ENCODE measurements at regions not wholly inside any gene's neighbourhood (a gene's known extent, or its start where the extent isn't known, plus 50 kb on each side); places are given as distances from the start of the nearest gene placed in this dataset.

DNA sequence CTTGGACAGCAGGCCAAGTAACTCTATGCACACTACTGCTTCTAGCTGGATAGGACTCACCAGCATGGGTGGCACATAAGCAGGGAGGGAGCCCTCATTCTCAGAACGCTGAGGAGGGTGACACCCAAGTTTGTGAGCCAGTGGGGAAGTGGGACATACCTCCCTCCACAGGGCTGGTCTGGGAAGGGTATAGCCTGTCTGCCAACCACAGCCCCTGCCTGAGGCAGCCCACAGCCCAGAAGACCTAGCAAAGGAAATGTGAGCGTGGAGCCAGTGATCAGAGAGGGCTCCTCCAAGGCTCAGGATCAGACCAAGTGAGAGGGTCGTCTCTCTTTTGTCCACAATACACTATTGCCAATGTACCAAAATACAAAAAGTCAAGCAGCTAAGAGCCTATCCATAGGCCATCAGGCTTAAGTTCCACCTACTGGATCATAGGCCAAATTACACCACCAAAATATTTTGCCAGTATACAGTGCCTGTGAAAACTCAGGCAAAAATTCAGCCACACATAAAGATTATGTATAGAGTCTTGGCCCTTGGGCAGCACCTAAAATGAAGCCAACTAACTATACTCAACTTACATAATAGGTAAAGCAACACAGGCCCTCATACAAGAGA is 1203.1 kb downstream of the PCDH18 start:
- DNase-seq (ENCODE audit: low read depth, low spot score), result peak; percentile 19
- in situ Hi-C loops (cut with HindIII; ENCODE audit: low pct_unique_long_range_greater_than_20kb, low sequenced_read_pairs), result no loop called here

DNA sequence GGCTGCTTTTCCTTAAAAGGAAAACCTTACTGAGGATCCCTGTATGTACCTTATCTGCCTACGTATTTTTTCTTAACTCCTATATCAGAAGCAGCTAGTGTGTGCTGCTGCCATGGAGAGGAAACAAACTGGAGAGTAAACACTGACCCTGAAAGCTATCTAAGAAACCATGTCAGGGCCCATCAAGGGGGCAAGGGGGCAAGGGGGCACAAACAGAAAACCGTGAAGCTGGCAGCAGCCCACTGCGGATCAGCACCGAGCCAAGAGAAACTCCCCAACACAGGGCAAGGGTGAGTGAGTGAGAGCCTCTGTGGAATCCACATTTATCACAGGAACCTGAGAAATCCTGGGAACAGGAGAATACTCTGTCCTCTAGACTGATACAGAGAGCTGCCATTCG is 1204.2 kb downstream of the PCDH18 start:
- in situ Hi-C loops (cut with HindIII; ENCODE audit: low pct_unique_long_range_greater_than_20kb, low sequenced_read_pairs), result no loop called here
- no peak for DNase-seq (ENCODE audit: low read depth, low spot score)

DNA sequence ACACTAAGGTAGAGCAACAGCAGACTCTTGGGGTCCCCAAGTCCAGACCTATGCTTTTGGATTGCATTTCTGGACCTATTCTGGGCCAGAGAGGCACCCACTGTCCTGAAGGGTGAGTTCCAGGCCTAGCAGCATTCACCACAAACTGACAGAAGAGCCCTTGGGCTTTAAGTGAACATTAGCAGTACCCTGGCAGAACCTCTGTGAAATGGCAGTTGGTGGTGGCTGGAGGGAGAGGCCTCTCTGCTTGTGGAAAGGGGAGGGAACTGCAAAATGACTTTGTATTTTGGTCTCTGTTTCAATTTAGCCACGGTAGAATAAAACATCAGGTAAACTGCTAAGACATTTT is 1211.9 kb downstream of the PCDH18 start:
- no peak for DNase-seq (ENCODE audit: low read depth, low spot score)
- in situ Hi-C loops (cut with HindIII; ENCODE audit: low pct_unique_long_range_greater_than_20kb, low sequenced_read_pairs), result no loop called here

DNA sequence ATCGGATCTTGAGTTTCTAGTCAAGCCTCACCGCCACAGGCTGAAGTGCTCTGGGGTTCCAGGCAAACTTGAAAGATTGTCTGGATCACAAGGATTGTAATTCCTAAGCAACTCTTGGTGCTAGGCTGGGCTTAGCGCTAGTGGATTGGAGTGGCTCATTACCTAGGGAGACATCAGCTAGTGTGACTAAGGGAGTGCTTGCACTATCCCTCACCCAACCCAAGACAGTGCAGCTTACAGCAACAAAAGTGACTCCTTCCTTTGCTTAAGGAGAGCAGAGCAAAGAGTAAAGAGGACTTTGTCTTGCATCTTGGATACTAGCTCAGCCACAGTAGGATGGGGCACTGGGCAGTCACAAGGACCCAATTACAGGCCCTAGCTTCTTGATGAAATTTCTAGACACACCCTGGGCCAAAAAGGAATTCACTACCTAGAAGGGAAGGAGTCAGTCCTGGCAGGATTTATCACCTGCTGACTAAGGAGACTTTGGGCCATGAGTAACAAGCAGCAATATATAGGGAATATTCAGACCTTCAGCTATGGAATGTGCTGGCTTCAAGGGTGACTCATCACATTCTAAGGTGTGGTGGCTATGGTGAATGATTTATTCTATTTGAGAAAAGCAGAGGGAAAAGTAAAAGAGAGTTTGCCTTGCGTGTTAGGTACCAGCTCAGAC is 1212.4 kb downstream of the PCDH18 start:
- in situ Hi-C loops (cut with HindIII; ENCODE audit: low pct_unique_long_range_greater_than_20kb, low sequenced_read_pairs), result no loop called here
- no peak for DNase-seq (ENCODE audit: low read depth, low spot score)

DNA sequence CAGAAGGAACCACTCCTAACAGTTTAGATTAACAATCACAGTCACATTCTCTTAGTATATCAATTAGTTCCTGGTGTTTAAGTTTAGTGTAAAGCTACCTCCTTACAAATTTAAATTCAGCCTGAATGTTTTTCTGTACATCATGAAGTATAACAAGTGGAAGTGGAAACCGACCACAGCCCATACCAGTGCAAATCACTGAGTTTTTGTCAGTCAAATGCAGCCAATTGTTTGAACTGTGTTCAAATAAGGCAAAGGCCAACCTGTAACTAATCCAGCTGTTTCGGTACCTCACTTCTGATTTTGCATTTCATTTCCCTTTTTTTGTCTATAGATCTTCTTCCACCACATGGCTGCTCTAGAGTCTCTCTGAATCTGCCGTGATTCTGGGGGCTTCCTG is 1215.3 kb downstream of the PCDH18 start:
- no peak for DNase-seq (ENCODE audit: low read depth, low spot score)
- in situ Hi-C loops (cut with HindIII; ENCODE audit: low pct_unique_long_range_greater_than_20kb, low sequenced_read_pairs), result no loop called here

DNA sequence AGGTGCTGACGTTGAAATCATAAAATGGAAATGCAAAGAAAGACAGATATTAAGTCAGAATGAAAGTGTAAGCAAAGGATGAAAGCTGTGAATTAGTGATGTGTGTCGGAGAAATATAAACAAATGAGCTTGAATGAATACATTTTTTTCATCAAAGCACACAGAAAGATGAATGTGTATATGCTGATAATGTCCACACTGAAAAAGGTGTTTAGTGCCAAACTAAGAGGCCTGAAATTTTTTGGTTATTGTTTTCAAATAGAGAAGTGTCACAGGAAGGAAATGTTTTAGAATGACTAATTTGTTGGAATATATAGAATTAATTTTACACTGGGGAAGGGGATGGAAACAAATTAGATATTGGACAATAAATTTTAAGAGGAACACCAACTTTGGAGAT is 1217.6 kb downstream of the PCDH18 start:
- in situ Hi-C loops (cut with HindIII; ENCODE audit: low pct_unique_long_range_greater_than_20kb, low sequenced_read_pairs), result no loop called here

DNA sequence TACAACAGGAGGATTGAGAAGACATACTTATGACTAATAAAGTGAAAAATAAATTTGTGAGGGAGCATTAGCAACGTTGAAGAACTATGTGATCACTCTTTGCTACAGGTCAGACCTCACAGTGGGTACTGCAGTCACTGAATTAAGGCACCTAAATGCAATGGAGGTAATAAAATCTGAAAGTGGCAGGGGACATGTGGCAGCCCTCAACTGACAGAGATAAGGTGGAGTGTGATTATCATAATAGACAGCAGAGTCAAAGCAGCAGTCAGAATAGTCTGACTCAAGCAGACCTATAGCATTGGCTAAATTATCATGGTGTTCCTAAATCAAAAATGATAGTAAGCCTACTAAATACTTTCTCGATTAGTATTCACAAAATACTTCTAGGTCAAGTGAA is 1220.5 kb downstream of the PCDH18 start:
- in situ Hi-C loops (cut with HindIII; ENCODE audit: low pct_unique_long_range_greater_than_20kb, low sequenced_read_pairs), result no loop called here

More for the DNA sequence above, 1217.6 kb downstream of the PCDH18 start:
- DNase-seq (ENCODE audit: low read depth, low spot score), result no peak

DNA sequence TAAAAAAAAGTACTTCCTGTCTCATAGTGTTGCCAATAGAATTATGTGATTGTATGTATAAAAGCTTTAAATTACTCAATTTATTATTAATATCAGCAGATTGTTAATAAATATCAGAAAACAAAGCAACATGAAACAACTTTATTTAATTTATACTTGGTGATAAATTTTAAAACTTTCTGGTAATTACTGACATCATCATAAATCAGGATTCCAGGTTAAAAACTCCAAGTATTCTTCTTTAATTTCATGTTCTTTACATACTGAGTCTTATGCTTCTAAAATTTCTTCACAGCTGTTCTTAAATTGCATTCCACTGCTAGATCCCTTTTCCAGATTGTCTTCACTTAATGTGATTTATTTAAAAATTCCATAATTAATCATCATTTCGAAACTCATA is 1224.5 kb downstream of the PCDH18 start:
- DNase-seq (ENCODE audit: low read depth, low spot score), result no peak
- in situ Hi-C loops (cut with HindIII; ENCODE audit: low pct_unique_long_range_greater_than_20kb, low sequenced_read_pairs), result no loop called here

More for the DNA sequence above, 1220.5 kb downstream of the PCDH18 start:
- no peak for DNase-seq (ENCODE audit: low read depth, low spot score)

DNA sequence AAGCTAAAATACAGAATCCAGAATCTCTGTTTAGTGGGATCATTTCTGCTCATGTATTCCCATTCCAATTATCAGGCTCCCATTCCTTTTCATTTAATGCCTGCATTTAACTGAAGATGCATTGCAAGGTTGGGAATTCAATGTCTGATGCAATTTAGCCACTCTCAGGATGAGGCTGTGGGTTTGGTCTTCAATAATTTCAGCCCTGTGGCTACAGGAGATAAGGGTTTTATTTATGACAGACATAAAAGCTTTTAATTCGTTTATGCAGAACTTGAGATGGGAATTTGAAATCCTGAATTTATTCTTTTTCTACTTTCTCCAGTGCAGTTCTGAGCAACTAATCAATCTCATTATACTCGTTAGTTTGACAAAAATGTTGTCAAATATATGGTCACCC is 1225.9 kb downstream of the PCDH18 start:
- DNase-seq (ENCODE audit: low read depth, low spot score), result no peak
- in situ Hi-C loops (cut with HindIII; ENCODE audit: low pct_unique_long_range_greater_than_20kb, low sequenced_read_pairs), result no loop called here

DNA sequence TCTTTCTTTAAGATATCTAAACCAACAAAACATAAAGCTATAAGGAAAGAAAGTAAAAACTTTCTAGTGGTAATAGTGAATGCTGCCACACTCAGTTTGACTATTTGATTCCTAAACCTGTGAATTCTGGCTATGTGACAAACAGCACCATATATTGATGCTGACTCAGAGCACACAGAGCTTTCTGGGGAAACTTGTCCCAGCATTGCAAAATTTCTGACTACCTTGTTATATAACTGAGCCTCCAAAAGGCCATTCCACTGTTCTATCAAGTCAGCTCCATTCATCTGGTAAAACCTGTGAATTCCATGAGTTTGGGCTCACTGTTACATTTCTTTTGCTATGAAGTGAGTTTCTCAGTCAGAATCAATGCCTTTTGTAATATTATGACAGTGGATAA is 1229.7 kb downstream of the PCDH18 start:
- DNase-seq (ENCODE audit: low read depth, low spot score), result no peak
- in situ Hi-C loops (cut with HindIII; ENCODE audit: low pct_unique_long_range_greater_than_20kb, low sequenced_read_pairs), result no loop called here

DNA sequence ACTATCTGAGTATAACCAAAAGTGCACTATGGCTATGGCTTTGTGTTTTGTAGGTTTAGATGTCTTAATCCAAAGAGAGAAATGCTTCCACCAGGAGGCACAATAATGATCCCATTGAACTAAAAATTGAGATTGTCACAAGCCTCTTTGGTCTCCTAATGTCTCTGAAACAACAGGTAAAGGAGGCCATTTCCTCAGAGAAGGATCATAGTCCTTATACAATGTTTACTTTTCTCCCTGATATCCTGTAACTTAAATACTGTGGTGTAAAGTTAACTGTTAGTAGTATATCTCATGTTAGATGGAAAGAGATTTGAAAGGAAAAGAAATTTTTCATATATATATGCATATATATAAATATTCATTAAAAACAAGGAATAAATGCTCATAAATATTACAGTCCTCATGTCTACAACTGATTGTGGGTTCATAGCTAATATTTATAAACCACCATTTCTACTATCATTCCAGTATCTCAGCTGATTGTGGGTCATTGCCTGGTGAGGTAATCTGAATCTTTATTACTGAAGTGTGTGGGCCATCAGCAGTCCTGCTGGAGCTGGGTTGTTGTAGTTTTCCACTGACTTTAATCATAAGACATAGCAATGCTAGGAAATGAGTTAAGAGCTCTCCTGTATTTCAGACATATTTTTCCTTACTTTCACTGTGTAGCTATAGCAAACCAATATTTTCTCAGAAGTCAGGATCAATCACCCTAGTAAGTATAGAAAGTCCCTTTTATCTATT is 1230.4 kb downstream of the PCDH18 start:
- no peak for DNase-seq (ENCODE audit: low read depth, low spot score)
- in situ Hi-C loops (cut with HindIII; ENCODE audit: low pct_unique_long_range_greater_than_20kb, low sequenced_read_pairs), result no loop called here

DNA sequence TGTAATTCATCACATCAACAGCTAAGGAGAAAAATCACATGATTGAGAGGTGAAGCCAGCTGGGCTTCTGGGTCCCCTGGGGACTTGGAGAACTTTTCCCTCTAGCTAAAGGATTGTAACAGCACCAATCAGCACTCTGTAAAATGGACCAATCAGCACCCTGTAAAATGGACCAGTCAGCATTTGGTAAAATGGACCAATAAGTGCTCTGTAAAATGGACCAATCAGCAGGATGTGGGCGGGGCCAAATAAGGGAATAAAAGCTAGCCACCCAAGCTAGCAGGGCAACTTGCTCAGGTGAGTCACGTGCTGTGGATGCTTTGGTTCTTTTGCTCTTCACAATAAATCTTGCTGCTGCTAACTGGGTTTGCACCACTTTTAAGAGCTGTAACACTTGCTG is 1248.3 kb downstream of the PCDH18 start:
- DNase-seq (ENCODE audit: low read depth, low spot score), result no peak
- in situ Hi-C loops (cut with HindIII; ENCODE audit: low pct_unique_long_range_greater_than_20kb, low sequenced_read_pairs), result no loop called here

DNA sequence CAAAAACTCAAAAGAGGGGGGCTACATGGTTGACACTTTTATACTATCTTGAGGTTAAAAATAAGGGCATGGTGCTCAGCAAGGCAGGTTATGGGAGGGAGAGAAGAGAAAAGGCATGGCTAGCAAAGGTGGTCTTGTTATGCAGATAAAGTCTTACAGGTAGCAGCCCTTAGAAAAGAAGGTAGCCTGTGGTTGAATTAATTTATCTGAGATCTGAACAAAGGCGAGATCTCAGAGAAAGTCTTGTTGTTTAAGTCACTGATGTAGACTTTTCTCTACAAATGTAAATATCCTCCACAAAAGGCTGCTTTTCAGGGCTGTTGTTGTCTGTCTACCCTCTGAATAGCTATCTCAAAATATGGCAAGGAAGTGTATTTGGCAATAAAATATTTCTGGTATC is 1250.4 kb downstream of the PCDH18 start:
- in situ Hi-C loops (cut with HindIII; ENCODE audit: low pct_unique_long_range_greater_than_20kb, low sequenced_read_pairs), result no loop called here
- DNase-seq (ENCODE audit: low read depth, low spot score), result no peak

DNA sequence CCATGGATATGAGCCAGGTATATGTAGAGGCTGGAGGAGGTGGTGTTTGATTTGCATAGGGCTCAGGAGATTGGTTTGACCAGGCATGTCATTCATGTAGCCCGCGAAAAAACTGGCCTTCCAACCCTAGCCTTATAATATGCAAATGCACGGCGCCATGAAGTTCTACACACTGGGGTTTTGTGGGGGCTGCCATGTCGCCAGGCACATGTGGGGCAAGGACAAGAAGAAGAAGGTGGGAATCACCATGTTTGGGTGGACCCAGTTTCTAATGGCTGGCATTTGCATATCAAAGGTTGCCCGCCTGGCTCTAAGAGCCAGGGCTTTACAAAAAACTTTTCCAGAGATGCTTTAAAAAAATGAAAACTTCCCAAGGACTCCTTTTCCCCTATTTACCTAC is 1251.0 kb downstream of the PCDH18 start:
- in situ Hi-C loops (cut with HindIII; ENCODE audit: low pct_unique_long_range_greater_than_20kb, low sequenced_read_pairs), result no loop called here
- DNase-seq (ENCODE audit: low read depth, low spot score), result no peak

DNA sequence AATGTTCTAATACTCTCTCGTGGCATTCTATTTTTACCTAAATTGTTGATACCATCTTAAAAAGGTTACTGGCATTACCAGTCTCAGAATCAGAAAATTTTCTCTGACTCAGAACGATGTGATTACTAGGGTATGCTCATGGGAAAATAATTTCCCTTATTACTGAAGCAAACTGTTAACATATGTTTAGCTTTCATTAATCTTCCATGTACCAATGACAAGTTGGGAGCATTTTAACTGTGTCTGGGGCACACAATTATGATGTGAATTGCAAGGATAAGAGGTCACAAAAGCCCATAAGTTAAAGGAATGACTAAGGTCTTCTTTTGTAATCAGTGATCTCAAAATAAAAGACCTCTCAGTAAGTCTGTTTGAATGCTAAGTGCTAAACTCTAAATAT is 1254.6 kb downstream of the PCDH18 start:
- in situ Hi-C loops (cut with HindIII; ENCODE audit: low pct_unique_long_range_greater_than_20kb, low sequenced_read_pairs), result no loop called here
- no peak for DNase-seq (ENCODE audit: low read depth, low spot score)

DNA sequence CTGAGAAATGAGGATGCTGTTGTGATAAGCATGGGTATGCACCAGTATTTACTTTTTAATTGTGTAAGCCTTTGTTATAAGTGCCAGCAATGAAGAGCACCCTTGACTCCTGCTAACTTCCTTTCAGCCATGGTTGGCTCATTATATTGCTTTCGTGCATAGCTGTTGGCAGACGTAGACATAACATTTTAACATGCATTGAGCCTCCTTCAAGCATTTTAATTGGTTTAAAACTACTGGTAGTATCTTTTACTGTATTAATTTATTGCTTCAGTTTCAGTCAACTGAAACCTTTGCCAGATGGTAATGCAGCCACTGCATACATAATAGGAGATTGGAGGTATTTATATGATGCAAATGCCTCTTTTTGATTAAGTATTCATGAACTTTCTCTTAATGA is 1285.4 kb downstream of the PCDH18 start:
- no peak for DNase-seq (ENCODE audit: low read depth, low spot score)
- in situ Hi-C loops (cut with HindIII; ENCODE audit: low pct_unique_long_range_greater_than_20kb, low sequenced_read_pairs), result no loop called here

DNA sequence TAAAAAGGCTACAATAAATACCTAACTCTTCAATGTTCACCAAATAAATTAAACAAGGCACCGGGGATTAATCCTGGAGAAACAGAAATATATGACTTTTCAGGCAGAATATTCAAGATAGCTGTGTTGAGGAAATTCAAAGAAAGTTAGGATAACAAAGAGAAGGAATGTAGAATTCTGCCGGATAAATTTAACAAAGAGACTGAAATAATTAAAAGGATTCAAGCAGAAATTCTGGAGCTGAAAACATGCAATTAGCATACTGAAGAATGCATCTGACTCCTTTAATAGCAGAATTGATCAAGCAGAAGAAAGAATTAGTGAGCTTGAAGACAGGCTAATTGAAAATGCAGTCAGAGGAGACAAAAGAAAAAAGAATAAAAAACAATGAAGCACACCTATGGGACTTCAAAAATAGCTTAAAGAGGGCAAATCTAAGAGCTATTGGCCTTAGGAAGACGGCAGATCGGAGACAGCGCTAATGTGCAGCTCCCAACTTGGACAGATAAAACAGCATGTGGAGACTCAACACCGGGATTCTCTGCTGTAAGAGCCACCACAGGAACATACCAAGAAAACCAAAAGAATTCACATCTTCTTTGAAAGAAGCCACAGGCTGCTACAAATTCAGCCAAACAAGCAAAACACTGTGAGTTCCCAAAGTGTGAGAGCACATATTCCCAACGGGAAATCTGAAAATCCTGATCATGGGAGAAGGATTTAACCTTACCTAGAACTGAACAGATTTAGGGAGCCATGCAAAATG is 1290.9 kb downstream of the PCDH18 start:
- DNase-seq (ENCODE audit: low read depth, low spot score), result no peak
- in situ Hi-C loops (cut with HindIII; ENCODE audit: low pct_unique_long_range_greater_than_20kb, low sequenced_read_pairs), result no loop called here

DNA sequence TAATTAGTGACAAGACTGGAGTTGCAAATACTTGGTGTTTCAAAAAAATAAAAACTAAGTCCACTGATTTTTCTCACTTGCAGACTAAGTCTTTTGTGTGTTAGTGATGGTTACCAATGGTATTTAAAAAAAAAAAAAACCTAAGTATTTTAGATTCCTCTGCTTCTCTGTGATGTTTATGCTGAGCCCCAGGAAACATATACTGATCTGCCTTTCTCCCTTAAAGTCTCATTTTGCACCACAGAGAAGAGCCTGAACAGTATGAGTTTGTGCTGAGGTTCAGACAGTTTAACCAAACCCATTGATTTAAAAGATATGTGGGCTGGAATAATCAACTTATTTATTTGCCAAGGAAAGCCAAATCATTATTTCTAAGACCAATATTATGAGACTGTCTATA is 1305.0 kb downstream of the PCDH18 start:
- DNase-seq (ENCODE audit: low read depth, low spot score), result no peak
- in situ Hi-C loops (cut with HindIII; ENCODE audit: low pct_unique_long_range_greater_than_20kb, low sequenced_read_pairs), result no loop called here
